ENCODE measurements at regions not wholly inside any gene's neighbourhood (a gene's known extent, or its start where the extent isn't known, plus 50 kb on each side); places are given as distances from the start of the nearest gene placed in this dataset.

DNA sequence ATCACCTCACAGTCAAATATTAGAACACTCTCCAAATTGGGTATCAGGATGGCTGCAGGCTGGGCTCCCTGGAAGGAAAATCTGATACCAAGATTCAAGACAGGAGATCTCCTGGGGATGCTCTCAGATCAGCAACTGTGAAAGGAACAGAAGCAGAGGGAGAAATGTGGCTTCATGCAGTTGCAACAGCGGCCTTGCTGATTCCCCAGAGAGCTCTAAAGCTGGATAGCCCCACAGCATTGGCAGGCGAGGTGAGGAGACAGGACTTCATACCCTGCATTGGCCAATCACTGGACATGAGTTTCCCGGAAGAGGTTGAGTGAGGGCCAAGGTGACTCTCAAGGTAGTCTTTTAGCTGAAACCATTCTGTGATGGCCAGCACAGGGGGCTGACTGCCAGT is 190.6 kb downstream of the PTPN20 start:
- H3K36me3 Mint-ChIP-seq (ENCODE audit: low read depth) = no peaks in the 10 kb centered on the region
- DNase-seq (ENCODE audit: low spot score) = no peak
- H3K4me3 Mint-ChIP-seq = no peak overlapping the region
- no peaks in the 10 kb centered on the region for H3K4me1 Mint-ChIP-seq (ENCODE audit: low read depth)
- H3K27me3 Mint-ChIP-seq (ENCODE audit: low read depth) = peaks cover 2% of the 10 kb centered on the region
- no peaks in the 10 kb centered on the region for H3K9me3 Mint-ChIP-seq
- no peak overlapping the region for H3K27ac Mint-ChIP-seq

DNA sequence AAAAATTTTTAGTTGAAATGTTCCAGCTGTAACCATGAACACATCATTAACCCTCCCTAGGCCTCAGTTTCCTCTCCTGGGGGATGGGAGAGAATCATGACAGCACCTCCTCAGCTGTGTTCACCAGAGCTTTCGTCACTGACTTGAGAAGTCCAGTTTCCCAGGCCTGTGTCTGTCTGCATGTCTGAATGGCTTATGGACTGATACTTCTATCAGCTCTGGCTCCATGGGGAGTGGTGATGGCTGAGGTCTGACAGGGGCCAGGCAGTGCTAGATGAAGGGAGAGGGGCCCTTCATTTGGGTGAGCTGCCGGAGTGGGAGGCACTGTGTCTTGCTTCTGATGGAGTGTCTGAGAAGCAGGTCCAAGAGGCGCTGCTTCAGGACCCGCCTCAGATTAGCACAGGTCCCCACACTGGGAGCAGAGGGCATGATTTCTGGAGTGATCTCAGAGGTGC is 192.9 kb downstream of the PTPN20 start:
- no peak overlapping the region for H3K27ac Mint-ChIP-seq
- H3K9me3 Mint-ChIP-seq = no peaks in the 10 kb centered on the region
- no peaks in the 10 kb centered on the region for H3K36me3 Mint-ChIP-seq (ENCODE audit: low read depth)

DNA sequence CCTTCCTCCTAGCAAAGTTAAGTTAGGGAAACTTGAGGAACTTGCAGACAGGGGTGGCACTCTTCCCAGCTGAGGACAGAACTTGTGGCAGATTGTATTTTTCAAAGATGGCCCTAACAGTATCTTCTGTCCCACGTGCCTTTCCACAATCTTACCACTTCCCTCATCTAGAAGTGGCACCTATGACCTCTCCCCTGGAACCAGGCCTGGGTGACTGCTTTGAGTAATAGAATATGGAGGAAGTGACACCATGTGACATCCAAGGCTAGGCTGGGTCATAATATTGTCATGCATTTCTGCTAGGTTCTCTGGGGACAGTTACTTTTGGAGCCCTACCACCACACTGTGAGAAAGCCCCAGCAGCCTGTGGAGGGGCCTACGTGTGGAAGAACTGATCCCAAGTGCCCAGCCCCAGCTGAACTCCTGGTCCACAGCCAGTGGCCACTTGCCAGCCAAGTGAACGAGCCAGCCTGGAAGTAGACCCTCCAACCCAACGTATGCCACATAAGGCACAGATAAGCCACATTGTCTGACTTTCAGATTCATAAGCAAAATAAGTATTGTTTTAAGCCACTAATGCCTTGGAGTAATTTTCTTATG is 193.7 kb downstream of the PTPN20 start:
- Mint-ChIP-seq H3K4me1 (ENCODE audit: low read depth) (no peaks in the 10 kb centered on the region), H3K9me3 (no peaks in the 10 kb centered on the region), H3K27ac (no peak overlapping the region), H3K27me3 (ENCODE audit: low read depth) (no peaks in the 10 kb centered on the region), H3K36me3 (ENCODE audit: low read depth) (no peaks in the 10 kb centered on the region), H3K4me3 (no peak overlapping the region)
- DNase-seq (ENCODE audit: low spot score) = no peak

More for the DNA sequence above, 192.9 kb downstream of the PTPN20 start:
- H3K4me3 Mint-ChIP-seq = no peak overlapping the region
- no peak for DNase-seq (ENCODE audit: low spot score)
- peaks cover 2% of the 10 kb centered on the region for H3K27me3 Mint-ChIP-seq (ENCODE audit: low read depth)
- H3K4me1 Mint-ChIP-seq (ENCODE audit: low read depth) = no peaks in the 10 kb centered on the region

DNA sequence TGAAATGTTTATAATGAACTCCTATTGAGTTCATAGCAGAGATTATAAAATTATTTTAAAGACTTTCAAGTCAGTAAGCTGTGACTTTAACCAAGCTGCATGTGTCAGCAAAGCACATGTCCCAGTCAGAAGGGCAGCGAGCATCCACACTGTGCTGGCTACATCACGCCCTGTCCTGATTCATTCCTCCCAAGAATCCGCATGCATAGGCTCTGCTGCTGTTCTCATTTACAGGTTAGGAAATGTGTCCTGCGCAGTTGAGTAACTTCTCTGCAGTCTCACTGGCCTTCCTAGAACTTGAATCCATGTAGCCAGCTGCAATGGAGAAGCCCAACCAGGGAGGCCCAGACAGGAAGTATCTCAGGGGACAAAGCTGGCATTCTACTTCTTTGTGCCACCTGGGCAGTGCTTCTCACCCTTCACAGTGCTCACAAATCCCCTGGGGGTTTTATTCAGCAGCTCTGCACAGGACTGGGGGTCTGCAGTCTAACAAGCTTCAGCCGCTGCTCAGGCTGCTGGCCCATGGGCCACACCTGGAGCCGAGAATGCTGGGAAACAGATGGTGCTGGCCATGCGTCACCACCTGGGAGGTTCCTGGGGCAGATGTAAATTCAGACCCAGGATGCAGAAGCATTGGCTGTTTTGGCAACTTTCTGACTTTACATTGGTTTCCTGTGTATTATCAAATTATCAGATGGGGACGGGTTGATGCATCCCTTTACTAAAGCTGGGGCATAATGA is 192.8 kb upstream of the GDF10 start:
- Mint-ChIP-seq H3K4me1 (ENCODE audit: low read depth) (peaks cover 6% of the 10 kb centered on the region), H3K36me3 (ENCODE audit: low read depth) (no peaks in the 10 kb centered on the region)

DNA sequence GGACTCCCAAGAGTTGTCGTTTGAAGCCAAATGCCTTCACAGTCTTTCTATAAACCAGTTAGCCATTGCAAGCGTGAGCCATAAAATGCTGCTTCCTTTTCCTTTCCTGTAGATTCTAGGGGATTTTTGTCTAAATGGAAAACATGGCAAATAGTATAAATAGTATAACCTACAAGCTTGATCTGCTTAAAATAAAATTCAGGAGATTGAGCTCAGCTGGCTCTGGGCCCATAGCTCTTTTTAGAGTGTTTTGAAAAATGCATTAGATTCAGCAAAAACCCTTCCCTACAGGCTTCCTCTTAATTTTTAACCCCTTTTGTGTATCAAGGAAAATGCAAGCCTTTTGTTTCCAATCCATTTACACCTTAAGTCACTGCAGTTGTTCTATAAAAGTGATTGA is 190.1 kb upstream of the GDF10 start:
- no peak for DNase-seq (ENCODE audit: low spot score)
- Mint-ChIP-seq H3K27ac (no peak overlapping the region), H3K36me3 (ENCODE audit: low read depth) (no peaks in the 10 kb centered on the region), H3K27me3 (ENCODE audit: low read depth) (no peaks in the 10 kb centered on the region), H3K4me1 (ENCODE audit: low read depth) (peaks cover 6% of the 10 kb centered on the region), H3K4me3 (no peak overlapping the region), H3K9me3 (no peaks in the 10 kb centered on the region)

More for the DNA sequence above, 192.8 kb upstream of the GDF10 start:
- no peak for DNase-seq (ENCODE audit: low spot score)
- no peaks in the 10 kb centered on the region for H3K9me3 Mint-ChIP-seq
- H3K4me3 Mint-ChIP-seq = no peak overlapping the region
- H3K27me3 Mint-ChIP-seq (ENCODE audit: low read depth) = no peaks in the 10 kb centered on the region
- no peak overlapping the region for H3K27ac Mint-ChIP-seq

DNA sequence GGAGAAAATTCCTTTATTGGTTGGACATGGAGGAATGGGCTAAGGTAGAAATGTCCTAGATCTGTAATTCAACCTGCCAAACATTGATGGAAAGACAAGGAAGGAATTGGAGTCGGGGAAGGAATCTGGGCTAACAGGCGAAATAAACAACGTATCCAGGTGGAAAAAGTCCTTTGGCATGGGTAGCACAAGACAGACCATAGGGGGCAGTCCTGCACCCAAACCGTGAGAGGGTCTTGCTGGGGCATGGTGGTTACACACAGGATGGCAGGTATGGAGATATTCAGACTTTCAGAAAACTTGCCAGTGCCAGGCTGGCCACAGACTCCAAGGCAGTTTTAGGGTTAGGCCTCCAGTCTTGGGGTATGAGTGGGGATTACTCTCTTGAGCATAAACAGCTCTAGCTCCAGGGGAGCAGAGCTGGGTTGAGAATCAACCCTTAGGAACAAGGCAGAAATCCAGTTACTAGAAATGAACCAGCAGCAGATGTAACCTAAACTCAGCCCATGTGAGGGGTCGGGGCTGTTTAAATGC is 188.6 kb upstream of the GDF10 start:
- H3K27ac Mint-ChIP-seq = no peak overlapping the region
- no peaks in the 10 kb centered on the region for H3K36me3 Mint-ChIP-seq (ENCODE audit: low read depth)
- H3K27me3 Mint-ChIP-seq (ENCODE audit: low read depth) = peaks cover 3% of the 10 kb centered on the region
- H3K9me3 Mint-ChIP-seq = no peaks in the 10 kb centered on the region
- peaks cover 6% of the 10 kb centered on the region for H3K4me1 Mint-ChIP-seq (ENCODE audit: low read depth)
- no peak overlapping the region for H3K4me3 Mint-ChIP-seq
- no peak for DNase-seq (ENCODE audit: low spot score)

DNA sequence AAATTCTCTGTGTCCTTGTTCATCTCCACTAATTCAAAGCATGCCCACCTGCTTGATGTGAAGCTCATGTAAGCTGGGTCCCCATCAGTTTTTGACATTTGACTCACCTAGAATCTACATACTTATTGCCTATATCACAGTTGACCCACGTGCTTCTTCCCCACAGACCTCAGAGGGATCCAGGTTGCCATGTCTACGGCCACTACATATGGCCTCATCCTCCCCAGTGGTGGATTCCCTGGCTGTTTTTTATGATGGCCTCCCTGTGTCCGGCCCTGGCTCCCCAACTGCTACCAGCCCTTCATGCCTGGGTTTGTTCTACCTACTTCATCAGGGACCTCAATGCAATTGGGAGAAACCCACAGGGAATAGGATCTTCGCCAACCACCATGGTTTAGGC is 187.4 kb upstream of the GDF10 start:
- peaks cover 7% of the 10 kb centered on the region for H3K27me3 Mint-ChIP-seq (ENCODE audit: low read depth)
- H3K36me3 Mint-ChIP-seq (ENCODE audit: low read depth) = no peaks in the 10 kb centered on the region
- H3K4me3 Mint-ChIP-seq = no peak overlapping the region
- no peaks in the 10 kb centered on the region for H3K9me3 Mint-ChIP-seq
- peaks cover 6% of the 10 kb centered on the region for H3K4me1 Mint-ChIP-seq (ENCODE audit: low read depth)
- no peak overlapping the region for H3K27ac Mint-ChIP-seq
- DNase-seq (ENCODE audit: low spot score) = no peak

DNA sequence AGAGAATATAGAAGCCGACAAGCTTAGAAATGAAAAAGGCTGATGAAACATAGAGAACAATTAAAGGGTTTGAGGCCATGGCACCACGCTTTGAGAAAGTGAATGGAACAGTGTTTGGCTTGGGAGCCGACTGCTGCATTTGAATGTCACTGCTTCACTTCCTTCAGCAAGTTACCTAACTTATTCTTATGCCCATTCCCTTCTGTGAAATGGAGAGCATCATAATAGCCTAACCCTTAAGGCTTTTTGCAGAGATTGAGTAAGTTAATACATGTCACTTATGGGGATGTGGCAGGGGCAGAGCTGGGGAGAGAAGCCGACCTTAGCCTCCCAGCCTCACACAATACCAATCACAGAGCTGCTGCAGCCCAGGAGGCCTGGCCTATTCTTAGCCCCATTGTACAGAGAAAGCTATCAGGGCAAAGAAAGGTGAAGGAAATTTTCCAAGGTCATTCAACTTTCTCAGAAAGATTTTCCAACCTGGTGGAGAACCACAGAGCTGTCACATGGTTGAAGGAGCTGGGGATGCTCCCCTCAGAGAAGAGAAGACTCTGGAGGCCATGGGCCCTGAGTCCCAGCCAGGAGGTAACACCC is 186.0 kb upstream of the GDF10 start:
- Mint-ChIP-seq H3K27ac (no peak overlapping the region), H3K4me3 (no peak overlapping the region), H3K27me3 (ENCODE audit: low read depth) (peaks cover 9% of the 10 kb centered on the region), H3K36me3 (ENCODE audit: low read depth) (no peaks in the 10 kb centered on the region), H3K4me1 (ENCODE audit: low read depth) (peaks cover 6% of the 10 kb centered on the region), H3K9me3 (no peaks in the 10 kb centered on the region)
- DNase-seq (ENCODE audit: low spot score) = no peak

DNA sequence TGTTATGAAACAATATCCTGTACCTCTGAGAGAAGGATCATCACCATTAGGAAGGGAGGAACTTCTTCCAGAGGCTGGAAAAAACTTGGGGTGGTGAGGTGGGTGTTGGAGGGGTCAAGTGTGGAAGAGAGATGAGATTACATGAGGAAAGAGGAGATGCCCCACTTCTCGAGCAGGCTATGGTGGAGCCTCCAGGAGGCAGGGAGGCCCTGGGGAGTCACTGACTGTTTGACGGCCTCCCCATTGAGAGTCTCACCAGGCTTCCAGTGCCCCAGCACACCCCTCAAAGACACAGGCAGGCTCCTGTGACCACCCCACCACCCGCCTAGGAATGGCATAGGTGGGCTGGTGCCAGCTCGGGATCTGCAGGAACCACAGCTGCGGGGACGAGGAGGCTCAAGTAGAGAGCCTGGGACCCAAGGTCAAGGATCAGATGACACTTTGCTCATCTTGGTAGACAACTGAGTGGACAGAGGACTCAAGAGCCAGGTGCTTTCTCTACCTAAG is 185.3 kb upstream of the GDF10 start:
- Mint-ChIP-seq H3K4me3 (no peak overlapping the region), H3K27ac (no peak overlapping the region), H3K4me1 (ENCODE audit: low read depth) (peaks cover 6% of the 10 kb centered on the region), H3K9me3 (no peaks in the 10 kb centered on the region), H3K27me3 (ENCODE audit: low read depth) (peaks cover 10% of the 10 kb centered on the region), H3K36me3 (ENCODE audit: low read depth) (no peaks in the 10 kb centered on the region)
- no peak for DNase-seq (ENCODE audit: low spot score)

DNA sequence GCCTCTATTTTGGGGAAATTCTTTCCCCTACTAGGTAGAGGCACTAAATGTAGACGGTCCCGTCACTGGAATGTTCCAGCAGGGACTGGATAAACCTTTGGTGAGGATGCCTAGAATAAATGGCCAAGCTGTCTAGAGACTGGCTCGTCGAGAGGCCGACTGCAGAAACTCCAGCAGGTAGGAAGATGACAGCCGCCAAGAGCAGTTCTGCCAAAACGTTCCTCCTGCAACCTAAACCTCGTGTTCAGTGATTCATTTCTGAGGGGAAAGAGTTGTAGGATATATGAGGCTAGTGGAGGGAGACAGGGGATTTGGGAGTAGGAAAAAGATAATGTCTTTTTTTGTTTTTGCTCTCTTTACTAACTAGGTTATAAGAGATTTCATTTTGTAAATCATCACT is 184.7 kb upstream of the GDF10 start:
- Mint-ChIP-seq H3K27ac (no peak overlapping the region), H3K27me3 (ENCODE audit: low read depth) (peaks cover 14% of the 10 kb centered on the region), H3K36me3 (ENCODE audit: low read depth) (no peaks in the 10 kb centered on the region), H3K4me1 (ENCODE audit: low read depth) (peaks cover 6% of the 10 kb centered on the region), H3K9me3 (no peaks in the 10 kb centered on the region), H3K4me3 (no peak overlapping the region)
- no peak for DNase-seq (ENCODE audit: low spot score)

DNA sequence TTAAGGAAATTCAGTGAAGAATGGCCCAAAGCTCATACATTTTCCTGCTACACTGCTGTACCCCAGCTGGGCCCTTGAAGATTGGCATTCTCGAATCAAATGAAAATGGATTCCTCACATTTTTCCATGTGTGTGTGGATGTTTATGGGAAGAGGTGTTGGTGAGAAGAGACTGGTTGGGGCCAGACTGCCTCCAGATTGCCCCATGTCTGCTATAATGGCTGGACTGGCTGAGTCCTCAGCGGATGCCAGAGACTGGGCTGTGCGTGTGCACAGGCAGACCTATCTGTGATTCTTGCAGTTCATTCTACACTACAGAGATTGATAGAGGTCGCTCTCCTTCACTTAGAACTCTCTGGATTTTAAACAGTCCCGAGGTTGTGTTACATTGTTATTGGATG is 183.6 kb upstream of the GDF10 start:
- H3K9me3 Mint-ChIP-seq = no peaks in the 10 kb centered on the region
- no peak for DNase-seq (ENCODE audit: low spot score)
- H3K27ac Mint-ChIP-seq = no peak overlapping the region
- peaks cover 1% of the 10 kb centered on the region for H3K4me1 Mint-ChIP-seq (ENCODE audit: low read depth)
- H3K27me3 Mint-ChIP-seq (ENCODE audit: low read depth) = peaks cover 23% of the 10 kb centered on the region
- no peaks in the 10 kb centered on the region for H3K36me3 Mint-ChIP-seq (ENCODE audit: low read depth)
- H3K4me3 Mint-ChIP-seq = no peak overlapping the region

DNA sequence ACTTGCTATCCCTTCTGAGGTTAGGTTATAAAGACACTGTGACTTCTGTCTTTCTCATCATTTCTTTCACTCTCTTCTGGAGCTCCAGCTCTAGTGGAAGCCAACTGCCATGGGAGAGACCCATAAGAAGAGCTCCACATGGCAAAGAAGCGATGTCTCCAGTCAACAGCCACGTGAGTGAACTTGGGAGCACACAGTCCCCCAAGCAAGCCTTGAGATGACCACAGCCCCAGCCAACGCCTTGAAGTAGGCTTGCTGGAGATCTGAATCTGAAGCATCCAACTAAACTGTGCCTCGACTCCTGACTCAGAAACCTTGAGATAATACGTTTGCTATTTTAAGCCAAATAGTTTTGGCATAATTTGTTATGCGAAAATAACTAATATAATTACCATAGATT is 181.7 kb upstream of the GDF10 start:
- H3K4me1 Mint-ChIP-seq (ENCODE audit: low read depth) = no peaks in the 10 kb centered on the region
- H3K27ac Mint-ChIP-seq = no peak overlapping the region
- H3K36me3 Mint-ChIP-seq (ENCODE audit: low read depth) = no peaks in the 10 kb centered on the region
- peaks cover 23% of the 10 kb centered on the region for H3K27me3 Mint-ChIP-seq (ENCODE audit: low read depth)
- H3K4me3 Mint-ChIP-seq = no peak overlapping the region
- H3K9me3 Mint-ChIP-seq = no peaks in the 10 kb centered on the region
- no peak for DNase-seq (ENCODE audit: low spot score)

DNA sequence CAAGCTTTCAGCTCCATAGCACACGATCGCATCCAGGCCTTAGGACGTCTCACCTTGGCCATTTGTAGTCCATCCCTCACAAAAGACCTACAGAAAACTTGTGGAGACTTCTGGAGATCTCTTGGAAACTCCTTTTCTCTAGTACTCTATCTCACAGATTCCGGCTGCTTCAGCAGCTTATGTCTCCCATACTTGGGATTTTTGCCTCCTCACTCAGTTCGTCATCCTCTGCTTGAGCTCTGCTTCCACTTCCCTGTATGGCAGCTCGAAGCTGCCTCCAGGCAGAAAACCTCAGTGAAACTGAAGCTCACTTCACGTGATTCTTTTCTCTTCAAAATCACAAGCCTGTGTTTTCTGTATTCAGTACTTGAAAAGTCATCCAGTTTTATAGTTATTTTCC is 178.7 kb upstream of the GDF10 start:
- no peak for DNase-seq (ENCODE audit: low spot score)
- Mint-ChIP-seq H3K9me3 (no peaks in the 10 kb centered on the region), H3K36me3 (ENCODE audit: low read depth) (no peaks in the 10 kb centered on the region), H3K27me3 (ENCODE audit: low read depth) (peaks cover 21% of the 10 kb centered on the region), H3K27ac (no peak overlapping the region), H3K4me1 (ENCODE audit: low read depth) (no peaks in the 10 kb centered on the region), H3K4me3 (no peak overlapping the region)

DNA sequence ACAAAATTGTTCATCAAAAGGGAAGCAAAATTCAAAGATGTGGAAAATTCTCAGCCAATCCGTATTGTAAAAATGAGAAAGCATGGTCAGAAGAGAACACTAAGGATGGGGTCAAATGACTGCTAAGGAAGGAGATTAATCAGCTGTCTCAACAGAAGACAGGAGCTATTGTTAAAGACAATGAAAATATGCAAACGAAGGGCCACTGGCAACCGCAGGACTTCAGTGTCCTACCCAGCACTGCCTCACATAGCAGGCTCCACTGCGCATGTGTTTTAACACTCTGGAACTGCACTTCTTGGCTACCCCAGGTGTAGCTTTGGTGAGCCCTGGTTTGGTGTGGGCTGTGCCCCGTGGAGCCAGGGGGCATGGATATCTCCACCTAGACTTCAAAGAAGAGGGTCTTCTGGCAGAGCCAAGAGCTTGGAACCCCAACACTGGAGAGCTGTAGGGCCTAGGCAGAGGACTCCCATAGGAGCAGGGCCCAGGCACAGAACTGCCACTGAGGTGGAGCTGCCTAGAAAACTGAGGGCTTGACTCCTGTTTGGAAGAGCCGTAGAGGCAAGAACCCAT is 176.2 kb upstream of the GDF10 start:
- no peak for DNase-seq (ENCODE audit: low spot score)
- H3K36me3 Mint-ChIP-seq (ENCODE audit: low read depth) = no peaks in the 10 kb centered on the region
- H3K9me3 Mint-ChIP-seq = no peaks in the 10 kb centered on the region
- peaks cover 15% of the 10 kb centered on the region for H3K27me3 Mint-ChIP-seq (ENCODE audit: low read depth)
- no peak overlapping the region for H3K4me3 Mint-ChIP-seq
- no peaks in the 10 kb centered on the region for H3K4me1 Mint-ChIP-seq (ENCODE audit: low read depth)
- no peak overlapping the region for H3K27ac Mint-ChIP-seq

Data from T-helper 2 cell treated with Interferon-gamma antibody and Interleukin-4, amounts not matched to agents 5 μg/mL and 100 μg/mL, for 36 hours (primary cell).